GM23338 (cell line): ENCODE measurements at regions not wholly inside any gene's neighbourhood (a gene's known extent, or its start where the extent isn't known, plus 50 kb on each side); places are given as distances from the start of the nearest gene placed in this dataset.

Source experiments
- CREB1 ChIP-seq: fragments of 250-450 bp; sonication (Bioruptor Pico); IDR thresholded peaks from 2 replicates; pipeline ENCODE4 v1.5.0; 2020; ENCODE audit warnings: low read depth, mild to moderate bottlenecking, moderate library complexity
- ETS1 ChIP-seq: IDR thresholded peaks from 2 replicates; pipeline ENCODE4 v1.6.1; 2016; ENCODE audit warnings: antibody characterized with exemption
- EZH2 ChIP-seq: fragments of 200-600 bp; sonication (generic); IDR thresholded peaks from one replicate; pipeline ENCODE4 v1.8.0; 2017; ENCODE audit warnings: antibody characterized with exemption, mild to moderate bottlenecking, low read depth; ENCODE audit not compliant: unreplicated experiment
- EZH2phosphoT487 ChIP-seq: fragments of 200-600 bp; sonication (generic); IDR thresholded peaks from one replicate; pipeline ENCODE4 v1.8.1; 2018; ENCODE audit warnings: antibody characterized with exemption; ENCODE audit not compliant: unreplicated experiment
- POLR2AphosphoS5 ChIP-seq: IDR thresholded peaks from 2 replicates; pipeline ENCODE4 v1.6.1; 2016; ENCODE audit warnings: antibody characterized with exemption, low read depth
- REST ChIP-seq: IDR thresholded peaks from one replicate; pipeline ENCODE4 v1.6.1; 2018; ENCODE audit warnings: antibody characterized with exemption; ENCODE audit not compliant: unreplicated experiment
- ZNF114 ChIP-seq: fragments of 250-450 bp; sonication (Bioruptor Pico); IDR thresholded peaks from 2 replicates; pipeline ENCODE4 v1.5.0; 2020; ENCODE audit warnings: mild to moderate bottlenecking, moderate library complexity
- ZNF331 ChIP-seq: fragments of 250-450 bp; sonication (Bioruptor Pico); IDR thresholded peaks from 2 replicates; pipeline ENCODE4 v1.5.0; 2020; ENCODE audit warnings: low read depth, mild to moderate bottlenecking, moderate library complexity
- TF ChIP-seq, protein P1 (sequence below), 2 experiments: fragments of 200-600 bp in 1 of 2; sonication (generic) in 1 of 2; conservative IDR thresholded peaks; 2 replicates each; pipeline versions ENCODE4 v1.5.1 to v1.6.1; 2016 to 2017; ENCODE audit warnings: antibody characterized with exemption in 2 of 2, low read depth in 2 of 2, mild to moderate bottlenecking in 2 of 2, moderate library complexity in 1 of 2

DNA sequence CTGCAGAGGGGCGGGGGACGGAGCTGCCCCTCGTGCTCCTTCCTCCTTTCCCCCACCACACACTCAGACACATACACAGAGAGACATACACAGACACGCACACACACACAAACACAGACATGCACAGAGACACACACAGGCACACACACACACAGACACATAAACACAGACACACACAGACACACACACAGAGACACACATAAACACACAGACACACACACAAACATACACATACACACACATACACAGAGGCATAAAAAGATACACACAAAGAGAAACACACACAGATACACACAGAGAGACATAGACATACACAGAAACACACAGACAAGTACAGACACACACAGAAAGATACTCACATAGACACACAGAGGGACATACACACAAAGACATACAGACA is 136.0 kb downstream of the UQCRFS1 start:
- TF ChIP-seq, protein P1, sequence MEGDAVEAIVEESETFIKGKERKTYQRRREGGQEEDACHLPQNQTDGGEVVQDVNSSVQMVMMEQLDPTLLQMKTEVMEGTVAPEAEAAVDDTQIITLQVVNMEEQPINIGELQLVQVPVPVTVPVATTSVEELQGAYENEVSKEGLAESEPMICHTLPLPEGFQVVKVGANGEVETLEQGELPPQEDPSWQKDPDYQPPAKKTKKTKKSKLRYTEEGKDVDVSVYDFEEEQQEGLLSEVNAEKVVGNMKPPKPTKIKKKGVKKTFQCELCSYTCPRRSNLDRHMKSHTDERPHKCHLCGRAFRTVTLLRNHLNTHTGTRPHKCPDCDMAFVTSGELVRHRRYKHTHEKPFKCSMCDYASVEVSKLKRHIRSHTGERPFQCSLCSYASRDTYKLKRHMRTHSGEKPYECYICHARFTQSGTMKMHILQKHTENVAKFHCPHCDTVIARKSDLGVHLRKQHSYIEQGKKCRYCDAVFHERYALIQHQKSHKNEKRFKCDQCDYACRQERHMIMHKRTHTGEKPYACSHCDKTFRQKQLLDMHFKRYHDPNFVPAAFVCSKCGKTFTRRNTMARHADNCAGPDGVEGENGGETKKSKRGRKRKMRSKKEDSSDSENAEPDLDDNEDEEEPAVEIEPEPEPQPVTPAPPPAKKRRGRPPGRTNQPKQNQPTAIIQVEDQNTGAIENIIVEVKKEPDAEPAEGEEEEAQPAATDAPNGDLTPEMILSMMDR (conservative IDR thresholded peaks at IDR 0.05; ENCODE audit: low read depth in 2 of 2), result no peak
- TF ChIP-seq CREB1, result no peak
- TF ChIP-seq POLR2AphosphoS5, result no peak
- no peak for TF ChIP-seq EZH2
- no peak for TF ChIP-seq EZH2phosphoT487
- no peak for TF ChIP-seq REST
- TF ChIP-seq ETS1, result no peak
- TF ChIP-seq ZNF331 (CRISPR knock-in tag), result no peak
- no peak for TF ChIP-seq ZNF114 (CRISPR knock-in tag)
